Activated CD4-positive, alpha-beta T cell treated with anti-CD3 and anti-CD28 coated beads, Interleukin-2, Interleukin-4, amounts not matched to agents 100 ng/mL and 50 ng/mL, durations not matched to agents 16 hours and 8 hours (primary cell): ENCODE measurements at regions not wholly inside any gene's neighbourhood (a gene's known extent, or its start where the extent isn't known, plus 50 kb on each side); places are given as distances from the start of the nearest gene placed in this dataset.
A peak's percentile ranks its signal among the peaks of the same experiment; 100 is the strongest.

ENCODE experiments used
- DNase-seq: peaks from one replicate; pipeline ENCODE4 v3.0.0-alpha.2; 2020; ENCODE audit warnings: low spot score

- DNase-seq, result no peak
Observed at GRCh38 chr20:6886065-6886729, 118.7 kb downstream of the BMP2 start.

GRCh38 chr20:6887966-6888365 lies 120.5 kb downstream of the BMP2 start:
- no peak for DNase-seq

GRCh38 chr20:6888736-6889395 lies 121.4 kb downstream of the BMP2 start:
- DNase-seq, result no peak

GRCh38 chr20:6892724-6893123 lies 125.2 kb downstream of the BMP2 start:
- DNase-seq, result no peak

GRCh38 chr20:6898928-6899327 lies 131.4 kb downstream of the BMP2 start:
- no peak for DNase-seq

GRCh38 chr20:6906871-6907270 lies 139.4 kb downstream of the BMP2 start:
- no peak for DNase-seq

GRCh38 chr20:6908673-6909072 lies 141.2 kb downstream of the BMP2 start:
- no peak for DNase-seq

- DNase-seq, result no peak
Observed at GRCh38 chr20:6909608-6910007, 142.1 kb downstream of the BMP2 start.

- DNase-seq, result no peak
Observed at GRCh38 chr20:6914986-6915385, 147.5 kb downstream of the BMP2 start.

GRCh38 chr20:6916938-6917337 lies 149.5 kb downstream of the BMP2 start:
- DNase-seq, result no peak

GRCh38 chr20:6919792-6920468 lies 152.4 kb downstream of the BMP2 start:
- DNase-seq, result no peak

GRCh38 chr20:6920991-6921613 lies 153.6 kb downstream of the BMP2 start:
- DNase-seq, result no peak

- no peak for DNase-seq
Observed at GRCh38 chr20:6921717-6922386, 154.4 kb downstream of the BMP2 start.

GRCh38 chr20:6924681-6925080 lies 157.2 kb downstream of the BMP2 start:
- DNase-seq, result no peak

GRCh38 chr20:6925744-6926278 lies 158.3 kb downstream of the BMP2 start:
- no peak for DNase-seq

GRCh38 chr20:6940048-6940447 lies 172.6 kb downstream of the BMP2 start:
- peak; percentile 8 for DNase-seq

- DNase-seq, result no peak
Observed at GRCh38 chr20:6940876-6941275, 173.4 kb downstream of the BMP2 start.

- DNase-seq, result no peak
Observed at GRCh38 chr20:6941571-6941970, 174.1 kb downstream of the BMP2 start.

- DNase-seq, result no peak
Observed at GRCh38 chr20:6942266-6942665, 174.8 kb downstream of the BMP2 start.

- no peak for DNase-seq
Observed at GRCh38 chr20:6944292-6944691, 176.8 kb downstream of the BMP2 start.

- DNase-seq, result no peak
Observed at GRCh38 chr20:6953611-6954010, 186.1 kb downstream of the BMP2 start.

GRCh38 chr20:6954219-6954618 lies 186.7 kb downstream of the BMP2 start:
- DNase-seq, result no peak
